GM18907 (cell line): ENCODE measurements at regions not wholly inside any gene's neighbourhood (a gene's known extent, or its start where the extent isn't known, plus 50 kb on each side); places are given as distances from the start of the nearest gene placed in this dataset.
"Not testable (repeated sequence)": the region's sequence is repeated elsewhere in the genome, so short reads cannot be mapped to it uniquely, and the experiment has no call there.

ENCODE experiments used
- ATAC-seq: cut with Tn5 transposase; IDR thresholded peaks from one replicate; pipeline ENCODE4 v1.9.1; 2021; ENCODE audit warnings: mild to moderate bottlenecking, moderate library complexity; ENCODE audit not compliant: unreplicated experiment

DNA sequence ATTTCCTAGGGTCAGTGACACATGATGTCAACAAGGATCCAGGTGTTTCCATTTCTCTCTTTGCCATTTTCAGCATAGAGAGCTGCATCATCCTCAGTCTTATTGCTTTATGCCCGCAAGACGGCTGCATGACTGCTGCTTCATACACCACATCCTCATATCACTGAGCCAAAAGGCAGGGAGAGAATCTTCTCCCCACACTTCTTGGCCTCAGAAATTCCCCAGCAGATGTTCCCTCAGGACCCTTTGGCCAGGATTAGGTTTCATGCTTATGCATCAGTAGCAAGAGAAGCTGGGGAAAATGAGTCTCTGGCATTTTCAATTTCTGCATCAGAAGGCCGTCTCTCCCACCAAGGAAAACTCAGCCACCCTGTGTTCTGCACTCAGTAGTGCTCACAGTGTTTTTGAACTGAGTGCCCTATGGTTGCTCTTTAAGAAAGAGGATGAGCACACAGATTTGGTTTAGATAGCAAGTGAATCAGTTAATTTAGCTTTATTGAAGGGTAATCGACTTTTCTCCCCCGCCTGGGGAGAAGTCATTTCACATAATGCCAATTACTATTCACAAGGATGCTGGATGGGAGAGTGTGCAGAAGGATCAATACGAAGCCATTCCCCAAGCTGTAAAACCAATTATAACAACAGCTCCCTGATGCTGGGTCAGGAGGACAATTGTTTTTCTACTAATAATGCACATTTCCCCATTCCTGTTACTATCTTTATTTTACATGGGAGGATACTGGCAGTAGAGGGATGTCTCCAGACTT lies 360.2 kb downstream of the HHIPL2 start:
- no peak for ATAC-seq

DNA sequence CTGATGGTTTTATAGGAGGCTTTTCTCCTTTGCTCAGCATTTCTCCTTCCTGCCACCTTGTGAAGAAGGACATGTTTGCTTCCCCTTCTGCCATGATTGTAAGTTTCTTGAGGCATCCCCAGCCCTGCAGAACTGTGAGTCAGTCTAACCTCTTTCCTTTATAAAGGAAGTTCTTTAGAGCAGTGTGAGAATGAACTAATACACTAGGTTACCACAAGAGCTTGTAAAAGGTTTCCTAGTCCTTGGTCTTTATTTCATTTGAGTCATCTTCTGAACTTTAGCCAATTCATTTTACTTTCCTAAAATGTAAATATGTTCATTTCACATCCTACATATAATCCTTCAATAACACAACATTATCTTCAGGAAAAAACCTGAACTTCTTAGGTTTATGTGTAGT lies 365.3 kb downstream of the HHIPL2 start:
- ATAC-seq, result no peak

DNA sequence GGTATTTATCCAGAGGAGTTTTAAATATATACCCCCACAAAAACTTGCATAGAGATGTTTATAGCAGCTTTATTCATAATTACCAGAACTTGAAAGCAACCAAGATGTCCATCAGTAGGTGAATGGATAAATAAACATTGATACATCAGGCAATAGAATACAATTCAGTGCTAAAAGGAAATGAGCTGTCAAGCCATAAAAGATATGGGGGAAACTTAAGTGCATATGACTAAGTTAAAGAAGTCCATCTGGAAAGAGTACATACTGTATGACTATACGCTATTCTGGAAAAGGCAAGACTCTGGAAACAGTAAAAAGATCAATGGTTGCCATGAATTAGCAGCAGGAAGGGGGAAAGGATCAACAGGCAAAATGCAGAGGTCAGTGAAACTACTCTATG lies 366.7 kb downstream of the HHIPL2 start:
- no peak for ATAC-seq

DNA sequence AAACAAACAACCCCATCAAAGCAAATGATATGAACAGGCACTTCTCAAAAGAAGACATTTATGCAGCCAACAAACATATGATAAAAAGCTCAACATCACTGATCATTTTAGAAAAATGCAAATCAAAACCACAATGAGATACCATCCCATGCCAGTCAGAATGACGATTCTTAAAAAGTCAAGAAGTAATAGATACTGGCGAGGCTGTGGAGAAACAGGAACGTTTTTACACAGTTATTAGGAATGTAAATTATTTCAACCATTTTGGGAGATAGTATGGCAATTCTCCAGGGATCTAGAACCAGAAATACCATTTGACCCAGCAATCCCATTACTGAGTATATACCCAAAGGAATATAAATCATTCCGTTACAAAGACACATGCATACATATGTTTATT lies 370.4 kb downstream of the HHIPL2 start:
- not testable (repeated sequence) for ATAC-seq

DNA sequence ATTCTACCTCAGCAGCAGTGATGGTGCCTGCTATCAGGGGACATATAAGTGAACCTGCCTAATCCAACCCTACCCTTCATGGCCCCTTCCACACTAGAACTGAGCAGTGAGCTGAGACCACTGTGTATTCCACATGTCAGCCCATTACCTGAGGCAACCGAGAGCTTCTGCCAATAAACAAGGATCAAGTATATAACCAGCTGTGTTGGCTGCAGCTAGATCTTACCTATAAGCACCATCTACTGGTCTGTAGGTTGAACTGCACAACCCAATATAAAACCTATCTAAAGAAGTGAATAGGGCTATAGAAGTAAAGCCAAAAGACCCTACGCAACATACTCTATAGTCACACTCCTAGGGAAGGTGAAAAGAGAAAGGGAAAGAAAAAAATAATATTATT lies 376.9 kb downstream of the HHIPL2 start:
- ATAC-seq, result peak; percentile 77

DNA sequence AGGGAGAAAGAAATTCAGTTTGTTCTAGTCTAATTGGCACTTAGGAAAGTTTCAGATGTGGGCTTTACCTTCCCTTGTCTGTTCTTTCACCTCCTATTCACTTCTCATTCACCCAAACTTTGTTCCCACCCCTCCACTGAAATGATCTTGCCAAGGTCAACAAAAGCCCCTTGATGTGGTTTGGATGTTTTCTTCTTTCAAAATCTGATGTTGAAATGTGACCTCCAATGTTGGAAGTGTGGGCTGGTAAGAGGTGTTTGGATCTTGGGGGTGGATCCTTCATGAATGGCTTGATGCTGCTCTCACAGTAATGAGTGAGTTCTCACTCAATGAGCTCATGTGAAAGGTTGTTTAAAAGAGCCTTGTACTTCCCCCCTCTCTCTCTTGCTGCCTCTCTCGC lies 379.3 kb downstream of the HHIPL2 start:
- ATAC-seq, result no peak

DNA sequence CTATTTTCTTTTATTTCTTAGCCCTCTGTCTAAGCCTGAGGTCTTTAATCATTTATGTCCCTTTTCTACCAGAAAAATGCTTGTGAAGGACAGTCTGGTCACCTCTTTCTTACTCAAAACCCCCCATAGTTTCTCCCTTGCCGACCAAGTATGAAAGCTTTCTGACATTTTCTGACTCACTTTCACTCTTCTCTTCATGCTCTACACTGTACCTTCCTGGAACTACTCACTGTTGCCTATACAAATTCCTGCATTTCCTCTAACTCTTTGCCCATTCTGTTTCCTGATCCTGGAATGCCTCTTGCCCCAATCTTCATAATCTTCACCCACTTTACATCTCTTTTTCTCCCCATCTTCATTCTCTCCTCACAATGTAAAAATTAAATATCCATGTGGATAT lies 380.0 kb downstream of the HHIPL2 start:
- ATAC-seq, result no peak

DNA sequence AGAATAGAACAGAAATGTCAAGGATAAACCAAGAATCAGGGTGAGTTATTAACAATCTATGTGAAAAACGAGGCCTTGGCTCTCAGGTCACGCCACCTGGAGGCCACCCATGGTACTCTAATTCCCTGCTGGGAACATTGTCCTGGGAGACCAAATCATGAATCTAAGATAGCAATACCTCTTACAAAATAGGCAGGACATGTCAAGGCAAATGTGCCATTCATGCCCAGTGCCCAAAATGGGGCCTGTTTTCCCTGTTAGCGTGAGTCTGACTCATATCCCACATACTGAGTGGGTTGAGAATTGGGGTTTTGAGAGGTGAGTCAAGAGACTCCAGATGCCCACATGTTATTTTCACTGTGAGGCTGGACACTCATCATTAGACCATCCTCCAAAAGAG lies 380.8 kb downstream of the HHIPL2 start:
- no peak for ATAC-seq

DNA sequence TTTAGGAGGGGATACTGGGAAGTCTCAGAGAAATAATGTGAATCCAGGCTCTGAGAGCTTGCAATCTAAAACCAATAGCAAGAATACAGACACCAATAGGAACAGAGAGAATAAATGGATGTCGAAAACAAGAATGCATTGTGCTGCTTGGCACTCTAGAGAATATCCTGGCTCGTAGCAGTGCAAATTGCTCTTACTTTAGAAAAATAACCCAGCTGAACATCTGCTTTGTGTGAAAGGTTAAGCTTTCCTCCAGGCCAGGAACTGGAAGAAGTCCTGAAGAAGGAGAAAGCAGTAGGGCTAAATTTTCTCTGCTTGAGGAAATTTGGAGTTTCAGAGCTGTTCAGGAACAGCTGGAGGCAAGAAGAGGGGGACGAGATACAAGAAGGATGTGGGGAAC lies 382.3 kb downstream of the HHIPL2 start:
- no peak for ATAC-seq

DNA sequence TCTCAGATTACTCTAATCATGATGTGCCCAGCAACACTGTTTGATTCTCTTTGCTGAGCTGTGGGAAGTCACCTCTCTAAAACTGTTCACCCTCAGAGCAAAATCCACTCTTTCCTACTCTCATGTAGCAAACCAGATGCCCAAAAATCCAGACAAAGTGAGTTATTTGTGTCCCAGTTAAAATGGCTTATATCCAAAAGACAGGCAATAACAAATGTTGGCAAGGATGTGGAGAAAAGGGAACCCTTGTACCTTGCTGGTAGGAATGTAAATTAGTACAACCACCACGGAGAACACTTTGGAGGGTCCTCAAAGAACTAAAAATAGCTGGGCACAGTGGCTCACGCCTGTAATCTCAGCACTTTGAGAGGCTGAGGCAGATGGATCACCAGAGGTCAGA lies 384.0 kb downstream of the HHIPL2 start:
- ATAC-seq, result no peak

DNA sequence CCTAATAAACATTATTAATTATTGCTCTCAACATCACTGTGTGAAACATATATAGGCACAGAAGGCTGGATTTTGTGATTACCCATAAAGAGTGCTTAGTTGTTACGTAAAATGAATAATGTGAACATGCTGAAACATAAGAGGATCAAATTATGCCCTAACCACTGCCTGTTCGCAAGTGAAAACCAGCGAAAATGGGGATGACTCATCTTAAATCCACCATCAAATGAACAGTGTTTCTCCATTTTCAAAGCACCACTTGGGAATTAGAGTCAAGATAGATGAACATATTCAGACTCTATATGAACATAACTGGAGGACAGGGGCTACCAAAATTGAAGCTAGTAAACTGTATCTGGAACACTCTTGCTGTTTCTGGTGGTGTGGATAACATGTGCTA lies 386.2 kb downstream of the HHIPL2 start:
- no peak for ATAC-seq

DNA sequence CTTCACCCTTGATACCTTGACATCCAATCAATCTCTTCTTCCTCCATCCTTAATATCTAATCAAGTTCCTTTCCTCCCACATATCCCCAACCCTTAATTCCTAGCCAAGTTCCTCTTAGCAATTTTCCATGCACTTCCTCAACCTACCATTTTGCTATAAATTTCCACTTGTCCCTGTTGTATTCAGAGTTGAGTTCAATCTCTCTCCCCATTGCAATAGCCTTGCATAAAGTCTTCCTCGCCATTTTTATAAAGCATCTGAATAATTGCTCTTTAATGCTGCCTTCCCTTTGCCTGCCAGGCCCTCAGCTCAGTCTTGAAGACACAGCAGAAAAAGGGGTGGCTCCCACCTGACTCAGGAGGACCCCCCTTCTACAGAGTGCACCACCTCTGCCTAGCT lies 390.3 kb downstream of the HHIPL2 start:
- ATAC-seq, result no peak

DNA sequence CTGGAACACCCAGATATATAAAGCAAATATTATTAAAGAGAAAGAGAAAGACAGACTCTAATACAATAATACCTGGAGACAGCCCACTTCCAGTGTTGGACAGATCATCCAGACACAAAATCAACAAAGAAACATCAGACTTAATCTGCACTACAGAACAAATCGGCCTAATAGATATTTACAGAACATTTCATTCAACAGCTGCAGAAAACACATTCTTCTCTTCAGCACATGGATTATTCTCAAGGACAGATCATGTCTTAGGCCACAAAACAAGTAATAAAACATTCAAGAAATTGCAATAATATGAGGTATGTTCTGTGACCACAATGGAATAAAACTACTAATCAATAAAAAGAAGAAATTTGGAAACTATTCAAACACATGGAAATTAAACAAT lies 398.3 kb upstream of the DUSP10 start:
- ATAC-seq, result no peak

DNA sequence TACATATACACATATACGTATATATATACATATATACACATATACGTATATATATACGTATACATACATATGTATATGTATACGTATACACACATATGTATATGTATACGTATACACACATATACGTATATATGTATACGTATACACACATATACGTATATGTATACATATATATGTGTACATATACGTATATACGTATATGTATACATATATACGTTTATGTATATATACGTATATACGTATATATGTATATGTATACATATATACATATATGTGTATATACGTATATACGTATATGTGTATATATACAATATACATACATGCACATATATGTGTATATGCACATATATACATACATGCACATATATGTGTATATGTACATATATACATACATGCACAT lies 396.2 kb upstream of the DUSP10 start:
- no peak for ATAC-seq

DNA sequence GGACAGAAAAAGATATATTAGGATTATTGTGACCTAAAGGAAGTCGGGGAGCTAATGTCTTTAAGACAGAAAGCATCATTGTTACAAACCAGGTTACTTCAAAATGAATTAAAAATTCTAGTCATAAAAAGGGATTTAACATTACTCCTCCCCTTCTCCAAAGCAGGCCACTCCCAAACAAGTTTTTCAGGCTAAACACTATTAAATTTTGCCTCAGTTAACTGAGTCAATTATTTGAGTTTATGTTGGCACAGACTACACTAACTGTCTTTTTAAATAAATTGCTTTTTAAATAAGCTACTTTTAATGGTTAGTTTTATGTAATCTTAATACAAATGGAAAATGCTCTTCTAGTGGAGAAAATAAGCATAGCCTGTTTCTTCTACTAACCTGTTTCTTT lies 395.0 kb upstream of the DUSP10 start:
- no peak for ATAC-seq

DNA sequence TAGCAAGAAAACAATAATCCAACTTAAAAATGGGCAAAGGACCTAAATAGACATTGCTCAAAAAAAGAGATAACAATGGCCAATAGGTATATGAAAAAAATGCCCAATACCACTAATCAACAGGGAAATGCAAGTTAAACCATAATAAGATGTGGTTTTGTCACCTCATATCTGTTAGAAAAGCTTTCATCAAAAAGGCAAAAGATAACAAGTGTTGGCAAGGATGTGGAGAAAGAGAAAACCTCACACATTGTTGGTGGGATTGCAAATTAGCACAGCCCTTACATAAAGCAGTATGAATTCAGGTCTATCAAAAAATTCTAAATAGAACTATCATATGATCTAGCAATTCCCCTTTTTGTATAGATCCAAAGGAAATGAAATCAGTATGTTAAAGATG lies 387.2 kb upstream of the DUSP10 start:
- no peak for ATAC-seq

DNA sequence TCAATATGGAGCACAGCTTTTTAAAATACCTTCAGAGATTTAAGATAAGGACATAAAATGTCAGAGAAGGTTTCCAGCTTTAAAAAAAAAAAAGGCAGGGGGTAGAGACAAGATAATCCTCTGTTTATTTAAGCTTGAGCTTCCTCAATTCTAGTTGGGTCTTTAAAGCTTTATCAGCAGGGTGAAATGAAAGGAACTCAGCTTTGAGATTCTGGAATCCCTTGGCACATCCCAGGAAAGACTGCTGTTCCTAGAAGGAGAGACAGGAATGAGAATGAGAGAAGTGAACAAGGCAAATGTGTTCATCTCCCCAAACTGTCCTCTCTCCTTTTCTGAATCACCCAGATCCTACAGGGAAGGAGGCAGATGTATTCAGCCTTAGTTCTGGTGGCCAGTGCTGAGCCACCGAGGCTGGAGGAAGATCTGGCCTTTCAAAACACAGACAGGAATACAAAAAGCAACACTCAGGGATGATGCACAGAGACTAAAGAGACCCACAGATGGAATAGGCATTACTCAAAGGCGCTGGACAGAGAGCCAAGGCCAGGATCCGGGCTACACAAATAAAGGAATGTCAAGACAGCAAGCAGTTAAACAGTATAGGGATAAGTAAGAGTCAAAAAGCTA lies 385.8 kb upstream of the DUSP10 start:
- ATAC-seq, result no peak

DNA sequence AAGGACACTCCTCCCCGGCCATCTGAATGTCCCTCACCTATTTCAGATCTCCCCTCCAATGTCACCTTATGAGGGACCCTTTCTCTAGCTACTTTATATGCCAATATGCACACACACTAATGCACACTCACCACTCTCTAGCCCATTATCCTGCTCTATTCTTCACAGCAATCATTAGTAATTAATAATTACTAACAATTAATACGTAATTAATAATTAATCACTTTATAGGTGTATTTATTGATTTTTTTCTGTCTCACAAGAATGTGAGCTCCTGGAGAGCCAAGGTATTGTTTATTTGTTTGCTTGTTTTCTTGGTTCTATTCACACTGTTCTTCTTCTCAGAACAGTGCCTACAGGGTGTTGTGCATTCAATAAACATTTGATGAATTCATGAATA lies 385.2 kb upstream of the DUSP10 start:
- no peak for ATAC-seq

DNA sequence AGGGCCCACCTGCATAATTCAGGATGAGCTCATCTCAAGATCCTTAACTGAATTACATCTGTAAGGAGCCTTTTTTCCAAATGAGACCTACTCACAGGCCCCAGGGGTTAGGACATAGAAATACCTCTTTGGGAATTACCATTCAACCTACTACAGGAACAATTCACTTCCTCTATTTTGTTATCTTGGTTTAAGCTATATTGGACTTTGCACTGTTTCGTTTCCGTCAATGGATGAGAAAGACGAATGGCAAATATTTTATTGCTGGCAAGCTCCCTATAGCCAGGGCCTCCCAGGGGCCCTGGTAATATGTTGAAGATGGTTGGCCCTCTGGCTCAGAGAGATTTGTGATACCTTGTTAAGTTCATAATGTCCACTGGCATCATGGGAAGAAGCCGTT lies 384.2 kb upstream of the DUSP10 start:
- ATAC-seq, result no peak

DNA sequence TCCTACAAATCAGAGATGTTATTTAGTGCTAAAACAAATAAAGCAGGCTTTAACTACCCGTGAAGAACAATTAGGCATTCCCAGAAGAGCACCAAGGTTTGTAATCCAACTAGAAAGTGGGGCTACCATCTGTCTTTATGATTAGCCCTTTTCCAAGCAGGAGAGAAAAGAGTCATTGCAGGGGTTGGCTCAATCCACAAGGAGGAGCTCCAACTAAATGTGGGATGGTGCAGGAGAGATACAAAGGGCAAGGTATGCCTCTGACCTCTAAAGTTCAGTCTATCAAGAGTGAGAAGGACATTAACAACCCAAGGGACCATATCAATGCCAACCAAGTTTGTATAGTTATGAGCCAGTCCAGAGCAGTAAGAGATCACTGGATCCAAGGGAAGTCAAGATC lies 382.7 kb upstream of the DUSP10 start:
- no peak for ATAC-seq

DNA sequence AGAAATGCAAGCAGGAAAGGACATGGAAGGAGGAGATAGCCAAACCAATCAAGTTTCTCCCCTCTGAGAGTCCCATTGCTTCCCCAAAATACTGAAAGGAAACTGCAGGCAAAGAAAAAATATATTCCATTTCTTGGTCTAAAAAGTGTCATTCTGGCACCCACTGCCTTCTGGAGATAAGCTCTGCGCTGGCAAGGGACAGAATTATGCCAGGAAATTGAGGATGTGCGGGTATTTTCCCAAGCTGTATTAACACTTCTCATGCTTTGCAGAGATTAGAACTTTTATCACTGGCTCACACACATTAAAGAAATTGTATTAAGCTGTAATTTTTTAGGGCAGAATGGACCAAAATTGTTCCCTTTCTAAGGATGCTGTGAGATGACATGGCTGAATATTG lies 381.2 kb upstream of the DUSP10 start:
- ATAC-seq, result no peak

DNA sequence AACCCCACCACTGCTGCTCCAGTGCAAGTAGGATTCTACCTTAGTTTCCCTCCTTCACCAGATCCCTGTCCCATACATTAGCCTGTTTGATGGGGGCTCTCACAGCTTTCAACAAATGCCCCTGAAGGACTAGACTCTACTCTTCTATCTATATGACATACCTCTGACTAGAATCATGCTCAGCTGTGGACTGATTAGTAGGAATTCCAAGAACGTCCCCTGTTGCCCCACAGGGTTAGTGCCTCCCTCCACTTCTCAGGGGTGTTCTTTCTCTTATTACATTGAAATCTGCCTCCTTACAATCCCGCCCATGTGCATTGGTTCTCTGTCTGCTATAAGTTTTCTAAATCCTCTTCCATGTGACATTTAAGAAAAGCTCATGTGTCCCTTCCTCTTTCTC lies 375.9 kb upstream of the DUSP10 start:
- ATAC-seq, result no peak
